ENCODE measurements at regions not wholly inside any gene's neighbourhood (a gene's known extent, or its start where the extent isn't known, plus 50 kb on each side); places are given as distances from the start of the nearest gene placed in this dataset.
A peak's percentile ranks its signal among the peaks of the same experiment; 100 is the strongest.

DNA sequence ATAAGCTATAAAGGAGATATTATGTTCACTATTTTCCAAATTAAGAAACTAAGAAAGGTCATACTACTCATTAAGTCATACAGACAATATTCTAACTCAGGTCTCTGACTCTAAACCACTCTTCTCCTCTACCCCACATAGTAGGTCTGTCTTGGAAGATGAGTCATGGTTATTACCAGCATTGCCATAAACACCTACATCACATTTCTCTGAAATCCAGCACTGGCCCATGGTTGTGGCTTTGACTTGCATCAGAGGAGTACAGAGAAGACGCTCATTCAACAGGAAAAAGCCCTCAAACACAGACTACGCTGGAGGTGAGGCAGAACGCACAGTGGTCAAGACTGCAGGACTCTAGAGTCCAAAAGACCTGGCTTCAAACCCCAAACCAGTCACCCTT lies 476.8 kb downstream of the COG6 start:
- H3K9me3 ChIP-seq: no peaks in the 10 kb centered on the region
- ATAC-seq (no peak), DNase-seq (no peak), FAIRE-seq (no peak)
- H3K4me1 ChIP-seq: no peaks in the 10 kb centered on the region
- H3K27ac ChIP-seq: no peak overlapping the region
- no peak overlapping the region for H3K4me3 ChIP-seq
- H3K27me3 ChIP-seq: no peaks in the 10 kb centered on the region
- no peaks in the 10 kb centered on the region for H3K36me3 ChIP-seq
- intact Hi-C loops (cut with DNase I): no loop called here
- WGBS, 2 donors: 98 to 99% methylated on average over 3 of the region's 3 CpGs
- TF ChIP-seq, protein P1, sequence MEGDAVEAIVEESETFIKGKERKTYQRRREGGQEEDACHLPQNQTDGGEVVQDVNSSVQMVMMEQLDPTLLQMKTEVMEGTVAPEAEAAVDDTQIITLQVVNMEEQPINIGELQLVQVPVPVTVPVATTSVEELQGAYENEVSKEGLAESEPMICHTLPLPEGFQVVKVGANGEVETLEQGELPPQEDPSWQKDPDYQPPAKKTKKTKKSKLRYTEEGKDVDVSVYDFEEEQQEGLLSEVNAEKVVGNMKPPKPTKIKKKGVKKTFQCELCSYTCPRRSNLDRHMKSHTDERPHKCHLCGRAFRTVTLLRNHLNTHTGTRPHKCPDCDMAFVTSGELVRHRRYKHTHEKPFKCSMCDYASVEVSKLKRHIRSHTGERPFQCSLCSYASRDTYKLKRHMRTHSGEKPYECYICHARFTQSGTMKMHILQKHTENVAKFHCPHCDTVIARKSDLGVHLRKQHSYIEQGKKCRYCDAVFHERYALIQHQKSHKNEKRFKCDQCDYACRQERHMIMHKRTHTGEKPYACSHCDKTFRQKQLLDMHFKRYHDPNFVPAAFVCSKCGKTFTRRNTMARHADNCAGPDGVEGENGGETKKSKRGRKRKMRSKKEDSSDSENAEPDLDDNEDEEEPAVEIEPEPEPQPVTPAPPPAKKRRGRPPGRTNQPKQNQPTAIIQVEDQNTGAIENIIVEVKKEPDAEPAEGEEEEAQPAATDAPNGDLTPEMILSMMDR (IDR thresholded peaks at IDR 0.05): no peak

DNA sequence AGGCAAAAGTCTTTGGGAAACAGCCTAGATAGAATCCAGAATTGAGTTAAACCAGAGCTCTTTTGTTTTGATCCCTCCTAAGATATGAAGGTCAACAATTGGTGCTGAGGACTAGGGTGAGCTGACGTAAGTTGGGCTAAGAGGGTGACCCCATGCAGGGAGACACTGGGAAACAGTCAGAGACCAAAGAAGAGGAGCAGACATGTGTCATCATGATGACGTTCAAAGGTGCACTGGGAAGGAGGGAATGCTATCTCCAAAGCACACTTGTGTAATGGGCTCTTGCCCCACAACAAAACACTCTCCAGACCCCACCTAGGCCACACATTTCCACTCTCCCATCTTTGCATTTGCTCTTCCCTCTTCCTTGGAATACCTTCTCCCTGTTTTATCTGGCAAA lies 481.4 kb downstream of the COG6 start:
- 89 to 98% methylated on average over 2 of the region's 2 CpGs for WGBS, 2 donors
- no peak for DNase-seq
- FAIRE-seq: no peak
- no peak for ATAC-seq
- Histone ChIP-seq H3K27me3 (no peaks in the 10 kb centered on the region), H3K4me3 (no peak overlapping the region), H3K4me1 (no peaks in the 10 kb centered on the region), H3K27ac (no peak overlapping the region), H3K9me3 (no peaks in the 10 kb centered on the region), H3K36me3 (no peaks in the 10 kb centered on the region)
- intact Hi-C loops (cut with DNase I): no loop called here
- TF ChIP-seq, protein P1 (IDR thresholded peaks at IDR 0.05): no peak

GRCh38 chr13:40137400-40137799 lies 481.9 kb downstream of the COG6 start:
- ATAC-seq (no peak), FAIRE-seq (no peak), DNase-seq (no peak)
- no peak overlapping the region for H3K27ac ChIP-seq
- WGBS, 2 donors: 91 to 97% methylated on average over 6 of the region's 6 CpGs
- no peaks in the 10 kb centered on the region for H3K27me3 ChIP-seq
- intact Hi-C loops (cut with DNase I): no loop called here
- no peaks in the 10 kb centered on the region for H3K4me1 ChIP-seq
- H3K4me3 ChIP-seq: no peak overlapping the region
- H3K9me3 ChIP-seq: no peaks in the 10 kb centered on the region
- TF ChIP-seq, protein P1 (IDR thresholded peaks at IDR 0.05): no peak
- no peaks in the 10 kb centered on the region for H3K36me3 ChIP-seq

DNA sequence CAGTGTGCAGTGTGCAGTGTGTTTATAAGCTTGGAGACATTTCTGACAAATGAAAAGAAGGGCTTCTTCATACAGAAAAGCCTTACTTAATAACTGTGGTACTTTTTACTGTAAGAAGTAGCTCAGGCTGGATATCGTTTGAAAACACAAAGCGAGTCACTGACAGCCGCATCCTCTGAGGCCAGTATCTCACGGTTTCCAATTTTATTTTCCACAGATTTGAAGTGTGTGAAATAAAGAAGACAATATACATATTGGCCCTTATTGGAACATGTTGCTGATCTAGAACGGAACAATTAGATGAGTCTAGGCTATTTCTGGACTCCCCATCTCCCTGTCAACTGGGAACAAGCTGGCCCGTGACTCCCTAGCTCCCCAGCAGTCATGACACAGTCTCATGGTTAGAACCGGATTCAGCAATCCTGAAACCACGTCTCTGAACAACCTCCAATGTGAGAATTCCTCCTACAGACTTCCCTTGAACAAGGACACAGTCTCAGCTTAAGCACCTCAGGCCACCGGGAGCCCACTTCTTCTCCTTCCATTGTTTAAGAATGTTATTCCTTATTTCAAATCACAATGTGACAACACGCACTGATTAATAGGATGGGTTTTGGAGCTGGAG lies 484.5 kb downstream of the COG6 start:
- Histone ChIP-seq H3K27me3 (no peaks in the 10 kb centered on the region), H3K36me3 (no peaks in the 10 kb centered on the region), H3K27ac (no peak overlapping the region), H3K4me1 (no peaks in the 10 kb centered on the region), H3K9me3 (no peaks in the 10 kb centered on the region), H3K4me3 (no peak overlapping the region)
- TF ChIP-seq, protein P1 (IDR thresholded peaks at IDR 0.05): no peak
- peak in 1 of 4 donors; percentile 42 for ATAC-seq
- WGBS, 2 donors: 68 to 75% methylated on average over 10 of the region's 10 CpGs
- DNase-seq: no peak
- intact Hi-C loops (cut with DNase I): no loop called here
- FAIRE-seq: no peak

DNA sequence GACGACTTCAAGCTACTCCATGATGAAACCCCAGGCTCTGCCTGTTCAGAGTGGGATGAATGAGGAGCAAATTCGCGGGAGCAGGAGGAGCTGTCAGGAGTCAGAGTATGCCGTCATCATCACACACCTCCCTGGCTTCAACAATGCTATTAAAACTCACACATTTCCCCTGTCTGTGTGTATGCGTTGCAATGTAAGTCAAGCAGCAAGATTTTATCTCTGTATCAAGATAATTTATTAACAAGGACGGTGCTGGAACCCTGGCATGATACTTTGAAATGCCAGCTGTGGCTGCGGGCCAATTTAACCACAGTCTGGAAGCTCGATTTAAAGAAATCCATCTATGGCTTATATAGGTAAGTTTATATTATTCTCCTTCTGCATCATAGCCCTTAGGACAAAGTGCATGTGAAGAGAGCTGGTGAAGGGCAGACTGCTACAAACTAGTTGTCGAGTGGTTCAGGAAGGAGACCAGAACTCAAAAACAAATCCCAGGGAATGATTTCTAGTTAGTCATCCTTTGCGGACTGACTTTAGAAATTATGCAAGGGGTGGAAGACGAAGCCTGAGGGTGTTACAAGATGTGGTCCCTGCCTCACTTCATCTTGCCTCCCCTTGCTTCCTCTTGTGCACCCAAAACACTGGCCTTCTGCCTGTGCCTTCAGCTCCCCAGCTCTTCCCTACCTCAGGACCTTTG lies 486.5 kb downstream of the COG6 start:
- ATAC-seq: no peak
- no peak for FAIRE-seq
- DNase-seq: no peak
- TF ChIP-seq, protein P1 (IDR thresholded peaks at IDR 0.05): no peak
- Histone ChIP-seq H3K36me3 (no peaks in the 10 kb centered on the region), H3K9me3 (no peaks in the 10 kb centered on the region), H3K4me3 (no peak overlapping the region), H3K27me3 (no peaks in the 10 kb centered on the region), H3K27ac (no peak overlapping the region), H3K4me1 (no peaks in the 10 kb centered on the region)
- intact Hi-C loops (cut with DNase I): no loop called here
- WGBS, 2 donors: 72 to 76% methylated on average over 11 of the region's 11 CpGs

Data from pancreas (tissue), 10 donors.